CD4-positive, alpha-beta T cell treated with Interferon gamma for 1 hour (primary cell): ENCODE measurements at regions not wholly inside any gene's neighbourhood (a gene's known extent, or its start where the extent isn't known, plus 50 kb on each side); places are given as distances from the start of the nearest gene placed in this dataset.
"Not testable (repeated sequence)": the region's sequence is repeated elsewhere in the genome, so short reads cannot be mapped to it uniquely, and the experiment has no call there.

Experiments used
- DNase-seq: peaks from one replicate; pipeline ENCODE4 v3.0.0-alpha.2; 2020

GRCh38 chr3:106488331-106488730, 619.5 kb upstream of the CBLB start:
- DNase-seq = no peak

DNA sequence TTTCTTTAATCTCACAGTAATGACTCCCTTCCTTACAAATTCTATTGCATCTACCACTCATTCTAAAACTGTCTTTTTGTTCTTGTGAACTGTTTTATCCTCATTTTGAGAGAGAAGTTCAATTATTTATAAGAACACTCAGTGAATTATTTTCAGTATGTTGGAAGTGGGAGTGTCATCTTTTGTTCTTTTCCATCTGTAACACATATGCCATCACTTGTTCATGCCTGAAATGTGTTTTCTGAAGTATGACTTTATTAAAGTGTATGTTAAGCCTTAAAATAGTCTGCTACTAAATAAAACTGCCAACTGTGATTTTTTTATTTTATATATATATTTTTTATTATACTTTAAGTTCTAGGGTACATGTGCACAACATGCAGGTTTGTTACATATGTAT, 623.0 kb upstream of the CBLB start:
- no peak for DNase-seq

GRCh38 chr3:106508331-106508893, 639.6 kb upstream of the CBLB start:
- no peak for DNase-seq

DNA sequence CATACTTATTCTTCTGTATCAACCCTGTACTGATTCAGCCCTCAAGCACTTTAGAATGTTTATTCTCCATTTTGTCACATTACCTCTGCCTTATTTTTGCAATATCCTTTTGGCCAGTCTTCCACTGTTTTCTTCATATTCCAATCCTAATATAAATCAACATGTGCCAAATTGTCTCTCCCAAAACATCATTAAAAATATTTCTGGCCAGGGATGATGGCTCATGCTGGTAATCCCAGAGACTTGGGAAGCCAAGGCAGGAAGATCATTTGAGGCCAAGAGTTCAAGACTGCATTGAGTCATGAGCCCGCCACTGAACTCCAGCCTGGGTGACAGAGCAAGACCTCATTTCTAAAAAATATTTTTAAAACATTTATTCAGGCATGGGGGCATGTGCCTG, 641.4 kb upstream of the CBLB start:
- DNase-seq = no peak

- no peak for DNase-seq
Measured at GRCh38 chr3:106512846-106513245, 644.0 kb upstream of the CBLB start.

DNA sequence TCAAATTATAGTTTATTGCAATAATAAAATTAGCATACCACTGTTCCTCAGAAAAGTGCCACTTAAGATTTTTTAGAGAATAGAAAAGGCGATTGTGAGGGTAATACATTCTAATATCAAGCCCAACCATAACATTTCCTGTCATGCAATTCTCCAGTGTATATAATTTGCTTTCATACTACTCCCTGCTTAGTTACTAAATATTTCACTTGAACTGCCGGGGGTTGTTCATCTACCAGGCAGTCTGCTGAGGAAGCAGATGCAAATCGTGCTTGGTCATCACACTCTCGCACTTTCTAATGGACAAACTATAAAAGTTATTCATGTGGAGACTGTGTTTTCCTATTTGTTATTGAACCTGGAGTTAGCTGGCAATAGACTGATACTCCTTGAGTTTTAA, 645.6 kb upstream of the CBLB start:
- DNase-seq = no peak

DNA sequence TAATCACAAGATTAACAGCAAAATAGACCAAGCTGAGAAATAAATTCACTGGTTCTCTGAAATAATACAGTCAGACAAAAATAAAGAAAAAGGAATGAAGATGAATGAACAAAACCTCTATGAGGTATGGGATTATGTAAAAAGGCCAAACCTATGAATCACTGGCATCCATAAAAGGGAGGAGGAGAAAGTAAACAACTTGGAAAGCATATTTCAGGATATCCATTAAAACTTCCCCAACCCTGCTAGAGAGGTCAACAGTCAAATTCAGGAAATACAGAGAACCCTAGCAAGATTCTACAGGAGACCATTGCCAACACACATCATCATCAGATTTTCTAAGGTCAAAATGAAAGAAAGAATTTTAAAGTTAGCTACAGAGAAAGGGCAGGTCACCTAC, 649.7 kb upstream of the CBLB start:
- no peak for DNase-seq

GRCh38 chr3:106522397-106522796, 653.6 kb upstream of the CBLB start:
- no peak for DNase-seq

GRCh38 chr3:106528932-106529331, 660.1 kb upstream of the CBLB start:
- DNase-seq = no peak

GRCh38 chr3:106529738-106530137, 660.9 kb upstream of the CBLB start:
- no peak for DNase-seq

DNA sequence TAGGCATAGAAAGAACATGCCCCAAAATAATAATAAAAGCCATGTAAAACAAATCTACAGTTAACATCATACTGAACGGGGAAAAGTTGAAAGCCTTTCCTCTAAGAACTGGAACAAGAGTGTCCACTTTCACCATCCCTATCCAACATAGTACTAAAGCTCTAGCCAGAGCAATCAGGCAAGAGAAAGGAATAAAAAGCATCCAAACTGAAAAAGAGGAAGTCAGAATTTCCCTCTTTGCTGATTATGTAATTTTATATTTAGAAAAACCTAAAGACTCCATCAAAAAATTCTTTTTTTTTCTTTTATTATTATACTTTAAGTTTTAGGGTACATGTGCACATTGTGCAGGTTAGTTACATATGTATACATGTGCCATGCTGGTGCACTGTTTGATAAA, 661.6 kb upstream of the CBLB start:
- DNase-seq = no peak

- not testable (repeated sequence) for DNase-seq
Measured at GRCh38 chr3:106531771-106532329, 663.0 kb upstream of the CBLB start.

DNA sequence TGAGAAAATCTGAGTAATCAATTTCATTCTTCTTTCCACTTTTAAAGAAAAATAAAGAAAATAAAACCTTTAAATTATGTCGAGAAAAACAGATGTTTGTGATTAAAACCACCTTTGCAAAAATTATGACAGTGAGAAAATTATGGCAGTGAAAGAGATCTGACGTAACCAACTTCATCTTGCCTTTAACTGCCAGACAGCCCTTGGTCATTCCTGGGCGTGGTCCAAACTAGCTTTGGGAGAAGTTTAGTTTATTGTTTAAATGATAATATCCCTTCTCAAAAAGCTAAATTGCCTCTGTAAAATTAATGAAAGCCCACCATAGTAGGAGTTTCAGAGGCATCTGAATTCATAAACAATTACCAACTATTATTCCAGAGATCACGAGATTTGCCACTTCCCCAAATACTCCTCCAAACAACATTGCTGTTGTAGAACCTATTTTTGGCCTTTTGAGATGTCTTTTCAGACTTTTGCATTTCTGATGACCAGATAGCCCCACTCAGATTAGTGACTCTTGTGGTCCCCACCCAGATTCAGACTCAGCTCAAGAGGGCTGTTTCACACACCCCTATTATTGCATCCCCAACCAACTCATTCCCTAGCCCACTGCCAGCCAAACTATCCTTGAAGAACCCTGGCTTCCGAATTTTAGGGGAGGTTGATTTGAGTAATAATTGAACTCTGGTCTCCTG, 664.4 kb upstream of the CBLB start:
- DNase-seq = no peak

DNA sequence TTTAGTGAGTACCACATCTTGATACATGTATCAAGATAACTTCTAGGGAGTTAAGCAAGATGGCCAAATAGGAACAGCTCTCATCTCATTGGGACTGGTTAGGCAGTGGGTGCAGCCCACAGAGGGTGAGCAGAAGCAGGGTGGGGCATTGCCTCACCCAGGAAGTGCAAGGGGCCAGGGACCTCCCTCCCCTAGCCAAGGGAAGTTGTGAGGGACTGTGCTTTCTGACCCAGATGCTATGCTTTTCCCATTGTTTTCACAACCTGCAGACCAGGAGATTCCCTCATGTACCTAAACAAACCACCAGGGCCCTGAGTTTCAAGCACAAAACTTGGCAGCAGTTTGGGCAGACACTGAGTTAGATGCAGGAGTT, 665.0 kb upstream of the CBLB start:
- DNase-seq = no peak

DNA sequence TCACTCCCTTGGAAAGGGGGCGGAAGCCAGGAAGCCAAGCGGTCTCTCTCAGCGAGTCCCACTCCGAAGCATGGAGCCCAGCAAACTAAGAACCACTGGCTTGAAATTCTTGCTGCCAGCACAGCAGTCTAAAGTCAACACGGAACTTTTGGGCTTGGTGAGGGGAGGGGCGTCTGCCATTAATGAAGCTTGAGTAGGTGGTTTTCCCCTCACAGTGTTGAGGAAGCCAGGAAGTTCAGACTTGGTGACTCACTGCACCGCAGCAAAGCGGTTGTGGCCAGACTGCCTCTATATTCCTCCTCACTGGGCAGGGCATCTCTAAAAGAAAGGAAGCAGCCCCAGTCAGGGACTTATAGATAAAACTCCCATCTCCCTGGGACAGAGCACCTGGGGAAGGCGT, 665.4 kb upstream of the CBLB start:
- DNase-seq = peak; percentile 37

DNA sequence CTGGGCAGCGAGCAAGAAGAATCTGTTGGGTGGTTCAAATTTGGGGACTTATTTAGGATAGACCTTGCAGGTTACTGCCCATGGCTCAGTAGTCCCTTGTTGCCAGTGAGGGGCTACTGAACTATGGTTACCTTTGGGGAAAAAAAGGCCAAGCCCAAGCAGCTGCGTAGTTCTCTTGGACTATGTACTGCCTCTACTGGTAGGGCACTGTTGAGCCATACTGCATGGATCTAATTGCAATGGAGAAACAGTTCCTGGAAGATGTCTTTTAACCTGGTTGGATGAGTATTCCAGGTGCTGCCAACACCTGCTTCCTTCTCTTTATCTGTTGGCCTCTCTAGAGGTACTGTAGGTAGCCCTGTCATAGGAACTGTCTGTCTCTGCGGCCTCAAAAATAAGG, 671.9 kb upstream of the CBLB start:
- no peak for DNase-seq

DNA sequence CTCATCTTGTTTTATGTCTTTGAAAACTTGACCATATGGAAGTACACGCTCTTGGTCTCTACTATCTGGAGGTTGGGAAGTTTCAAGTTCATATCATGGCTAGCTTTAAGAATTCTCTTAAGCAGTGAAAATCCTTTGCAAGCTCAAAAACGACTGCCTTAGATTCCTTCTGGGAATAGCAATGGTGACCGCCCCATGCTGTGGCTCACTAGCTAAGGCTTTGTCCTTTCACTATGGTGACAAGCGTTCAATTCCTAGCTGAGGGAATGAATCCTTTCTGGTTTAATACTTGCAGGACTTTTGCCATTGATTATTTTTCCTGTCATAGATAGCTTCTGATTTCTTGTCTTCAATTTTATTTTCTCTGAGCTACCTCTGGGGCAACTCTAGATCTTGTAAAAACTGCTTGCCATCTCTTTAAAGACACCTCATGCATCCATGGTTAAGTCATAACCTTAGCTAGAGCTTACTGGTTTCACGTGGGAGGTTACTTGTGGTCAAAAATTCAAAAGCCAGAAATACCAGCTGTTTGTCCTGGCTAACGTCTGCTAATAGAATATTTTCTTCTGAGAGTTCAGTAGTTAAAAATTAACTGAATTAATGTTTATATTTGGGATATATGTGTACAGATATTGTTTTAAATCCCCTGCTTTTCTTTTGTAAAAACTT, 673.4 kb upstream of the CBLB start:
- no peak for DNase-seq

DNA sequence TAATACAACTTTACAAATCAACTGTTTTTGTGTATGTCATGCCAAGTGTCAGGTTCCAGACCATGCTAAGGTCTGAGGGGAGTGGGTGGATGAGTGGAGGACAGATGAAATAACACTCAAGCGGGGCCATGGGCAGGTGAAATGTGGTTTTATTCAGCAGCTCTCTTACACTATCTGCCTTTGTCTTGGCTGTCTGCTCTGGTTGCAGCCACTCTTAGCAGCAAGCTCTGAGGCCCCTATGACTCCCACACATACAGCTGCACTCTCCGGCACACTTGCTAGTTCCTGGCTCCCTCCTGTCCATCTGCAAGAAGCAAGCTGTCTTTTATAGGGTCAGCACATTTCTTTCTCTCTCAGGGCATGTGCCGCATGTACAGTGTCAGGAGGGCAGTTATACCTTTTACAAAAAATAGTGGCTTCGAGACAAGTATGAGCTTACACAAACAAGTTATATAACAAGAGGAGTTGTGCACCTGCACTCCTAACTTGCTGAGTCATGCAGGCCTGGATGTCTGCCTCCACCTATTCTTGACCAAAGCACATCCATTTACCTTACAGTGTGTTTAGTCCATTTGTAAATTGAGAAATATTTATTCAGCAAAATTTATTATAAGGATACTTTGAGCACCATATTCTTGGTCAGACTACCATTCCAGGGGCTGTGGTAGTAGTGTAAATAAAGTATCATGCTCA, 683.7 kb upstream of the CBLB start:
- DNase-seq = no peak

GRCh38 chr3:106560451-106560966, 691.7 kb upstream of the CBLB start:
- no peak for DNase-seq

GRCh38 chr3:106566277-106566676, 697.5 kb upstream of the CBLB start:
- no peak for DNase-seq

DNA sequence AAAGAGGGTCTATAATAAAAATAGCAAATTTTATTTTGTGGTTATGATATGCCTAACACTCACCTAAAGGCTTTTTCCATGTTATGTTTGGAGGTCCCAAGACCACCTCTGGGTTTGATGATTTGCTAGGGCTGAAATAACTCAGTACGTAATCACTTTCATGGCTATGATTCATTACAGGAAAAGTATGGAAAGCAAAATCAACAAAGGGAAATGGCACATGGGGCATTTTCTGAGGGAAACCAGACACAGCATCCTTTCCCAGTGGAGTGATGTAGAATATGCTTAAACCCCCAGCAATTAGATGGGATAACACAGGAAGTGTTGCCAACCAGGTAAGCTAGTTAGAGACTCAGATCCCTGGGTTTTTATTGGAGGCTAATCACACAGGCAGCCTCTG, 701.6 kb upstream of the CBLB start:
- no peak for DNase-seq

DNA sequence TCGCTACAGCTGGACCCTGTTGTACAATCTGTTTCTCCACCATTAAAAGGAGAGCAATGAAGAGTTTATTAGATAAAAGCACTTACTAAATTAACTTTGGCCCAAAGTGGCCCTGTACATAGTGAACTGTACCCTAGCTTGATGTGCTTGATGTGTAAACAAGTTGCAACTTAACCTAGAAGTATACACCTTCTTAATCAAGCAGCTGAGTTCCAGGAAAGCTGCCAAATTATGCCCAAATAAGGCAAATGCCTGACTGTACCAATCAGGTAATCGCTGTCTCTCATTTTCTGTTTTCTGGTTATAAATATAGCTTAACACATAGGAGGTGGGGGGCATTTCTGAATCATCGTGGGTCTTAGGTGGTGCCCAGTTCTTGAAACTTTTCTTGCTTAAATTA, 704.8 kb upstream of the CBLB start:
- no peak for DNase-seq

GRCh38 chr3:106575029-106575428, 706.2 kb upstream of the CBLB start:
- no peak for DNase-seq

DNA sequence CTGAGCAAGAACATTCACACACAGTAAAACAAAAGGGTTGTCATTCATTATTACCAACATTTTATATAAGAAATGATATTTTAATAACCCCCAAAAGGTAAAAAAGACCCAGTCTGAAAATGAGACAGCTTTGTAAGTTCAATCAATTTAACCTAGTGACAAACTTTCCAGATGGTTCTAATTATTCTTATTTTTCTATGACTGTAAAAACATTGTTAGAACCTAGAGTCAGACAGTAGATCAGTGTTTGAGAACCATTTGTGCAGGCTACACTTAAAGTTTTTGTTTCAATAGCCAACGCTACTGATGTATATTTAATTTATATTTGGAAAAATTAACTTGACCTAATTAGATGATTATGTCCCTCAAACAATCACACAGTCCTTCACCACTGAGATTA, 708.4 kb upstream of the CBLB start:
- DNase-seq = no peak
